GM23338 (cell line): ENCODE measurements at regions not wholly inside any gene's neighbourhood (a gene's known extent, or its start where the extent isn't known, plus 50 kb on each side); places are given as distances from the start of the nearest gene placed in this dataset.

Experiments
- ATAC-seq: fragments of 200-7000 bp; cut with Tn5 transposase; 3 replicates; pipeline ENCODE4 v1.9.1; 2020
- DNase-seq: peaks from one replicate; pipeline ENCODE4 v3.0.0-alpha.2; 2015; ENCODE audit warnings: low spot score
- H2AFZ ChIP-seq: fragments of 200-600 bp; sonication (generic); 2 replicates; pipeline ENCODE4 v1.8.0; 2016; ENCODE audit warnings: antibody characterized with exemption, mild to moderate bottlenecking, moderate library complexity
- H3F3A ChIP-seq: fragments of 200-600 bp; sonication (generic); replicated peaks from 2 replicates; pipeline ENCODE4 v1.8.0; 2017; ENCODE audit warnings: antibody characterized with exemption, mixed run types, low read depth
- H3K27ac ChIP-seq: fragments of 200-600 bp; sonication (generic); 2 replicates; pipeline ENCODE4 v1.6.1; 2016; ENCODE audit warnings: low read depth
- H3K27me3 ChIP-seq: fragments of 200-600 bp; sonication (generic); 2 replicates; pipeline ENCODE4 v1.8.0; 2016; ENCODE audit warnings: mild to moderate bottlenecking, mixed run types, moderate library complexity; ENCODE audit not compliant: insufficient read depth
- H3K36me3 ChIP-seq: fragments of 200-600 bp; sonication (generic); 2 replicates; pipeline ENCODE4 v1.8.0; 2016; ENCODE audit warnings: mild to moderate bottlenecking; ENCODE audit not compliant: insufficient read depth
- H3K4me1 ChIP-seq: fragments of 200-600 bp; sonication (generic); 2 replicates; pipeline ENCODE4 v1.8.0; 2016; ENCODE audit warnings: mild to moderate bottlenecking, moderate library complexity; ENCODE audit not compliant: insufficient read depth
- H3K4me2 ChIP-seq: fragments of 200-600 bp; sonication (generic); 2 replicates; pipeline ENCODE4 v1.7.1; 2017; ENCODE audit warnings: mixed run types
- H3K4me3 ChIP-seq: fragments of 200-600 bp; sonication (generic); 2 replicates; pipeline ENCODE4 v1.6.1; 2016; ENCODE audit warnings: mixed run types
- H3K79me2 ChIP-seq: fragments of 200-600 bp; sonication (generic); replicated peaks from 2 replicates; pipeline ENCODE4 v1.8.0; 2017; ENCODE audit warnings: mild to moderate bottlenecking; ENCODE audit not compliant: insufficient read depth
- H3K9me2 ChIP-seq: fragments of 200-600 bp; sonication (generic); 2 replicates; pipeline ENCODE4 v1.8.0; 2017; ENCODE audit not compliant: insufficient read depth
- H4K20me1 ChIP-seq: fragments of 200-600 bp; sonication (generic); replicated peaks from 2 replicates; pipeline ENCODE4 v1.8.0; 2017; ENCODE audit warnings: mild to moderate bottlenecking; ENCODE audit not compliant: insufficient read depth
- H3K27ac Mint-ChIP-seq: 2 replicates; pipeline ENCODE4 v1.8.0; 2020; ENCODE audit warnings: inconsistent platforms, mild to moderate bottlenecking, moderate library complexity, mixed read lengths
- H3K27me3 Mint-ChIP-seq: 3 replicates; pipeline ENCODE4 v1.8.0; 2022; ENCODE audit warnings: low read depth, mild to moderate bottlenecking, moderate library complexity, mixed read lengths, inconsistent platforms; ENCODE audit not compliant: insufficient read depth, poor library complexity
- H3K36me3 Mint-ChIP-seq: 3 replicates; pipeline ENCODE4 v1.8.0; 2021; ENCODE audit warnings: low read depth, mild to moderate bottlenecking, inconsistent platforms, moderate library complexity, mixed read lengths
- H3K4me1 Mint-ChIP-seq: 3 replicates; pipeline ENCODE4 v1.8.0; 2020; ENCODE audit warnings: mild to moderate bottlenecking, inconsistent platforms, mixed read lengths
- H3K4me3 Mint-ChIP-seq: 3 replicates; pipeline ENCODE4 v1.8.0; 2021; ENCODE audit warnings: moderate library complexity, mild to moderate bottlenecking, inconsistent platforms, mixed read lengths
- H3K9me3 Mint-ChIP-seq: 3 replicates; pipeline ENCODE4 v1.8.0; 2020; ENCODE audit warnings: moderate library complexity, mild to moderate bottlenecking, inconsistent platforms, mixed read lengths
- CREB1 ChIP-seq: fragments of 250-450 bp; sonication (Bioruptor Pico); IDR thresholded peaks from 2 replicates; pipeline ENCODE4 v1.5.0; 2020; ENCODE audit warnings: low read depth, mild to moderate bottlenecking, moderate library complexity
- ETS1 ChIP-seq: IDR thresholded peaks from 2 replicates; pipeline ENCODE4 v1.6.1; 2016; ENCODE audit warnings: antibody characterized with exemption
- EZH2 ChIP-seq: fragments of 200-600 bp; sonication (generic); IDR thresholded peaks from one replicate; pipeline ENCODE4 v1.8.0; 2017; ENCODE audit warnings: antibody characterized with exemption, mild to moderate bottlenecking, low read depth; ENCODE audit not compliant: unreplicated experiment
- POLR2AphosphoS5 ChIP-seq: IDR thresholded peaks from 2 replicates; pipeline ENCODE4 v1.6.1; 2016; ENCODE audit warnings: antibody characterized with exemption, low read depth
- REST ChIP-seq: IDR thresholded peaks from one replicate; pipeline ENCODE4 v1.6.1; 2018; ENCODE audit warnings: antibody characterized with exemption; ENCODE audit not compliant: unreplicated experiment
- ZNF114 ChIP-seq: fragments of 250-450 bp; sonication (Bioruptor Pico); IDR thresholded peaks from 2 replicates; pipeline ENCODE4 v1.5.0; 2020; ENCODE audit warnings: mild to moderate bottlenecking, moderate library complexity
- ZNF462 ChIP-seq: fragments of 250-450 bp; sonication (Bioruptor Pico); IDR thresholded peaks from 2 replicates; pipeline ENCODE4 v1.5.0; 2020; ENCODE audit warnings: mild to moderate bottlenecking, moderate library complexity

GRCh38 chr9:80892703-80893102 is 796.6 kb downstream of the TLE1 start:
- Histone ChIP-seq H3K4me1 (no peaks in the 10 kb centered on the region), H3K4me2 (no peak overlapping the region), H3K27ac (no peak overlapping the region), H4K20me1 (no peaks in the 10 kb centered on the region), H3K79me2 (no peaks in the 10 kb centered on the region), H3F3A (no peaks in the 10 kb centered on the region), H3K27me3 (no peaks in the 10 kb centered on the region), H3K36me3 (no peaks in the 10 kb centered on the region), H3K4me3 (no peak overlapping the region), H2AFZ (no peak overlapping the region), H3K9me2 (no peaks in the 10 kb centered on the region; the same call in 1 of the 2 replicates)
- Mint-ChIP-seq H3K4me3 (no peak overlapping the region), H3K27ac (no peak overlapping the region), H3K27me3 (no peaks in the 10 kb centered on the region), H3K9me3 (peaks cover 5% of the 10 kb centered on the region; the same call in 1 of the 3 replicates), H3K36me3 (no peaks in the 10 kb centered on the region), H3K4me1 (no peaks in the 10 kb centered on the region)
- ATAC-seq (no peak), DNase-seq (no peak)
- TF ChIP-seq ZNF462 (CRISPR knock-in tag) = no peak
- no peak for TF ChIP-seq EZH2
- no peak for TF ChIP-seq CREB1
- TF ChIP-seq POLR2AphosphoS5 = no peak
- no peak for TF ChIP-seq ETS1
- TF ChIP-seq REST = no peak
- no peak for TF ChIP-seq ZNF114 (CRISPR knock-in tag)
